Sigmoid colon (tissue), 6 donors: ENCODE measurements at regions not wholly inside any gene's neighbourhood (a gene's known extent, or its start where the extent isn't known, plus 50 kb on each side); places are given as distances from the start of the nearest gene placed in this dataset.

Experiments
- DNase-seq: peaks from one replicate; pipeline ENCODE4 v3.0.0-alpha.2; 2019
- H3K27ac ChIP-seq, 4 donors: fragments of 200-600 bp; sonication (generic); one replicate each; pipeline ENCODE4 v1.5.1; 2016 to 2019; ENCODE audit warnings: mild to moderate bottlenecking in 1 of 4
- H3K27me3 ChIP-seq, 3 donors: fragments of 200-600 bp; sonication (generic); one replicate each; pipeline ENCODE4 v1.5.1; 2019; ENCODE audit warnings: mild to moderate bottlenecking in 1 of 3
- H3K36me3 ChIP-seq, 4 donors: fragments of 200-600 bp; sonication (generic); one replicate each; pipeline ENCODE4 v1.5.1; 2016 to 2019
- H3K4me1 ChIP-seq, 4 donors: fragments of 200-600 bp; sonication (generic); one replicate each; pipeline ENCODE4 v1.5.1; 2017 to 2019
- H3K4me3 ChIP-seq, 4 donors: fragments of 200-600 bp; sonication (generic); one replicate each; pipeline ENCODE4 v1.5.1; 2017 to 2019; ENCODE audit warnings: mild to moderate bottlenecking in 2 of 4, moderate library complexity in 1 of 4
- H3K9me3 ChIP-seq, 4 donors: fragments of 200-600 bp in 3 of 4; sonication (generic) in 3 of 4; one replicate each; pipeline versions ENCODE4 v1.5.1 to v1.6.1; 2013 to 2019
- EP300 ChIP-seq, 4 donors: sonication (generic); formaldehyde crosslinking; IDR thresholded peaks; one replicate each; pipeline ENCODE4 v1.6.1; 2017; ENCODE audit warnings: antibody characterized with exemption in 4 of 4
- POLR2A ChIP-seq, 2 donors: fragments of 450-650 bp; IDR thresholded peaks; one replicate each; pipeline ENCODE4 v1.6.1; 2016; ENCODE audit warnings: antibody characterized with exemption in 2 of 2, mild to moderate bottlenecking in 2 of 2, moderate library complexity in 2 of 2
- POLR2AphosphoS5 ChIP-seq, 4 donors: sonication (generic); formaldehyde crosslinking; IDR thresholded peaks; one replicate each; pipeline ENCODE4 v1.6.1; 2017; ENCODE audit warnings: antibody characterized with exemption in 4 of 4
- WGBS, 2 donors: extraction: QIAGEN DNeasy Blood & Tissue Kit; methylation state at CpG; one replicate each; pipeline ENCODE4 v1.1.7; 2013; 5-methylcytosine and 5-hydroxymethylcytosine counted together
- intact Hi-C: fragments of 100-400 bp; cut with DNase I; formaldehyde crosslinking; loops from one replicate; pipeline ENCODE4 v1.15.1; 2023
- TF ChIP-seq, protein P1 (sequence below), 4 experiments: fragments of 450-650 bp in 3 of 4; fragments of 200-600 bp in 1 of 4; IDR thresholded peaks; one replicate each; pipeline ENCODE4 v1.5.1; 2016 to 2019; ENCODE audit warnings: antibody characterized with exemption in 4 of 4, mild to moderate bottlenecking in 3 of 4, moderate library complexity in 2 of 4
- donor health status: healthy with polysubstance abuse.
- donor health status: healthy.

DNA sequence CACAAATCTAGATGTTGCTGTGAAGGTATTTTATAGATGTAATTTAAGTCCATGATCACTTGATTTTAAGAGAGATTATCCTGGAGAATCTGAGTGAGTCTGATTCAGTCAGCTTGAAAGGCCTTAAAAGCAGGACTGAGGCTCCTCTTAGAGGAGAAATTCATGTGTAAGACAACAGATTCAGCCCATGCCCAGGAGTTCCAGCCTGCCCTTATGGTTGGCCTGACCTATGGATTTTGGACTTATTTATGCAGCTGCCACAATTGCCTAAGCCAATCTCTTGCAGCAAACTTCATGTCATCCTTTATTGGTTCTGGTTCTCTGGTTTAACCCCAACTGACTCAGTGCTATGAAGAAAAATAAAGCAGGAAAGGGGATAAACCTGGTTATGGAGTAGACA, 296.5 kb upstream of the RASGRP1 start:
- Histone ChIP-seq H3K9me3 (no peaks in the 10 kb centered on the region), H3K4me3 (no peak overlapping the region), H3K4me1 (peaks cover 0 to 5% (median 0%) of the 10 kb centered on the region in 4 donors), H3K36me3 (no peaks in the 10 kb centered on the region), H3K27me3 (no peaks in the 10 kb centered on the region), H3K27ac (no peak overlapping the region)
- DNase-seq: no peak
- TF ChIP-seq EP300 (IDR thresholded peaks at IDR 0.05) (no peak), POLR2AphosphoS5 (IDR thresholded peaks at IDR 0.05) (no peak), POLR2A (IDR thresholded peaks at IDR 0.05) (no peak)
- TF ChIP-seq, protein P1, sequence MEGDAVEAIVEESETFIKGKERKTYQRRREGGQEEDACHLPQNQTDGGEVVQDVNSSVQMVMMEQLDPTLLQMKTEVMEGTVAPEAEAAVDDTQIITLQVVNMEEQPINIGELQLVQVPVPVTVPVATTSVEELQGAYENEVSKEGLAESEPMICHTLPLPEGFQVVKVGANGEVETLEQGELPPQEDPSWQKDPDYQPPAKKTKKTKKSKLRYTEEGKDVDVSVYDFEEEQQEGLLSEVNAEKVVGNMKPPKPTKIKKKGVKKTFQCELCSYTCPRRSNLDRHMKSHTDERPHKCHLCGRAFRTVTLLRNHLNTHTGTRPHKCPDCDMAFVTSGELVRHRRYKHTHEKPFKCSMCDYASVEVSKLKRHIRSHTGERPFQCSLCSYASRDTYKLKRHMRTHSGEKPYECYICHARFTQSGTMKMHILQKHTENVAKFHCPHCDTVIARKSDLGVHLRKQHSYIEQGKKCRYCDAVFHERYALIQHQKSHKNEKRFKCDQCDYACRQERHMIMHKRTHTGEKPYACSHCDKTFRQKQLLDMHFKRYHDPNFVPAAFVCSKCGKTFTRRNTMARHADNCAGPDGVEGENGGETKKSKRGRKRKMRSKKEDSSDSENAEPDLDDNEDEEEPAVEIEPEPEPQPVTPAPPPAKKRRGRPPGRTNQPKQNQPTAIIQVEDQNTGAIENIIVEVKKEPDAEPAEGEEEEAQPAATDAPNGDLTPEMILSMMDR (IDR thresholded peaks at IDR 0.05): no peak
- intact Hi-C loops: no loop called here

DNA sequence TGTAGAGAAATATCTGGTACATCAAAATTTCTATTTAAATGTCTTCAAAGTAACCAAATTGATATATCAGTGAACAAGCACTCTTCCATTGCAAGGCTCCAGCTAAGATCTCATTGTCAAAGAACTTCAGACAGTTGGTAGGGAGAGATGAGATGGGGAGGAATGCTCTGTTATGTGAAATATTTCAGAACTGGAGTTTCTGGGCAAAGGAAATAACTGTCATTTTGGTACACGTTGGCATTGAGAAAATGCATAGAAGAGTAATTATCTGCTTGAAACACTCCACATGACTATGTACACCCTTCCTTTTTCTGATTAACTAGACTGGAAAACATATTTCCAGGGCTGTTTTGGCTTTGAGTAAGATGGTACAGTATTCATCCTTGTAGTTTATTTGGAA, 297.5 kb upstream of the RASGRP1 start:
- H3K27me3 ChIP-seq: no peaks in the 10 kb centered on the region
- no peaks in the 10 kb centered on the region for H3K36me3 ChIP-seq
- TF ChIP-seq POLR2A (IDR thresholded peaks at IDR 0.05) (no peak), EP300 (IDR thresholded peaks at IDR 0.05) (no peak), POLR2AphosphoS5 (IDR thresholded peaks at IDR 0.05) (no peak)
- TF ChIP-seq, protein P1 (IDR thresholded peaks at IDR 0.05): no peak
- no peak overlapping the region for H3K4me3 ChIP-seq
- no peak for DNase-seq
- no peak overlapping the region for H3K27ac ChIP-seq
- no peaks in the 10 kb centered on the region for H3K9me3 ChIP-seq
- H3K4me1 ChIP-seq: peaks cover 0 to 5% (median 0%) of the 10 kb centered on the region in 4 donors
- intact Hi-C loops: no loop called here
- 75 to 84% methylated on average over 1 of the region's 1 CpG for WGBS, 2 donors

DNA sequence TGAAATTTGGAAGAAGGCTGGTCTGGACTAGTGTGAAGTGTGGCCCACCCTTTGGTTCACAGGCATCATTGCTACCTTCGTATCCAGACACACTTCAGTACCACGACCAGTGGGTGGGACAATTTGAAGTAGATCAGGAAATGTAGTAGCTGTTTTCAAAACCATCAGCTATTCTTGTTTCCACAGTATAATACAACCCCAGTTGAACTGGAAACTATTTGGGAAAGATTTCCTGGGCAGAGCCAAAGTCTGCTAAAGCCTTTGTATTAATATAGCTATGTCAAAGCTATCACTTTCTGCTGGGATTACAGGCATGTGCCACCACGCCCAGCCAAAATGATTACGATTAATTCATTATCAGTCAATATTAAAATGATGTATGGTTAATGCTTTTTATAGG, 298.8 kb upstream of the RASGRP1 start:
- no peaks in the 10 kb centered on the region for H3K36me3 ChIP-seq
- no peak overlapping the region for H3K27ac ChIP-seq
- H3K27me3 ChIP-seq: no peaks in the 10 kb centered on the region
- no peak for DNase-seq
- TF ChIP-seq EP300 (IDR thresholded peaks at IDR 0.05) (no peak), POLR2A (IDR thresholded peaks at IDR 0.05) (no peak), POLR2AphosphoS5 (IDR thresholded peaks at IDR 0.05) (no peak)
- TF ChIP-seq, protein P1 (IDR thresholded peaks at IDR 0.05): no peak
- H3K4me3 ChIP-seq: no peak overlapping the region
- peaks cover 0 to 5% (median 0%) of the 10 kb centered on the region in 4 donors for H3K4me1 ChIP-seq
- intact Hi-C loops: no loop called here
- H3K9me3 ChIP-seq: no peaks in the 10 kb centered on the region
- WGBS, 2 donors: 90 to 91% methylated on average over 4 of the region's 4 CpGs

DNA sequence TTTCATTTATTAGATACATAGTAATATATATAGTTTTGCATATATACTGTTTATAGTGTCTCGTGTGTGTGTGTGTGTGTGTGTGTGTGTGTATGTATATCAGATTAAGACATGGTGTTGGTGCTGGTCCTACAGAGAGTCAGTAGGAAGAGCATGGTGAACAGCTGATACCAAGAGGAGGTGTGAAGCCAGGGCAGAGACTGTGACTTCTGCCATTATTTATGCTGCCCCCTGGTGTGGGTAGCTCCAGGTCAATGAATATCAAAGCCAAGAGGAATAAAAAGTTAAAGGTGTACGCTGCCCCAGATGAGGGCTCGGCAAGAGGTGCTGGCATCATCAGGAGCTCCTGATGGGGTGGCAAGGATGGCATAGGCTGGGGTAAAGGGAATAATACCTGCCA, 299.5 kb upstream of the RASGRP1 start:
- WGBS, 2 donors: 84 to 90% methylated on average over 3 of the region's 3 CpGs
- TF ChIP-seq POLR2A (IDR thresholded peaks at IDR 0.05): no peak
- TF ChIP-seq, protein P1 (IDR thresholded peaks at IDR 0.05): no peak
- no peak for TF ChIP-seq POLR2AphosphoS5 (IDR thresholded peaks at IDR 0.05)
- no peak for TF ChIP-seq EP300 (IDR thresholded peaks at IDR 0.05)
- Histone ChIP-seq H3K4me1 (peaks cover 0 to 5% (median 0%) of the 10 kb centered on the region in 4 donors), H3K27ac (peak overlapping the region in 2 of 4 donors; percentile 0 to 33), H3K27me3 (no peaks in the 10 kb centered on the region), H3K36me3 (no peaks in the 10 kb centered on the region), H3K4me3 (no peak overlapping the region), H3K9me3 (no peaks in the 10 kb centered on the region)
- no peak for DNase-seq
- intact Hi-C loops: no loop called here
